NCI-H2081 (cell line): ENCODE measurements at regions not wholly inside any gene's neighbourhood (a gene's known extent, or its start where the extent isn't known, plus 50 kb on each side); places are given as distances from the start of the nearest gene placed in this dataset.

Experiments used
- DNase-seq, 2 experiments: peaks; one replicate each; lab custom pipeline; 2025; lab: John Stamatoyannopoulos, UW

- DNase-seq = no peak
These were observed 89.8 kb upstream of the NEUROD1 start for GRCh38 chr2:181770150-181770549.

GRCh38 chr2:181771356-181771755 is 91.0 kb upstream of the NEUROD1 start:
- DNase-seq = no peak

GRCh38 chr2:181772334-181772733 is 92.0 kb upstream of the NEUROD1 start:
- DNase-seq = no peak

GRCh38 chr2:181772777-181773176 is 92.5 kb upstream of the NEUROD1 start:
- no peak for DNase-seq

- no peak for DNase-seq
These were observed 94.4 kb upstream of the NEUROD1 start for GRCh38 chr2:181774685-181775084.

GRCh38 chr2:181776336-181776735 is 96.0 kb upstream of the NEUROD1 start:
- DNase-seq = no peak

- DNase-seq = no peak
These were observed 97.4 kb upstream of the NEUROD1 start for GRCh38 chr2:181777734-181778133.

GRCh38 chr2:181778621-181779201 is 98.4 kb upstream of the NEUROD1 start:
- no peak for DNase-seq

- DNase-seq = no peak
These were observed 99.1 kb upstream of the NEUROD1 start for GRCh38 chr2:181779288-181780021.

GRCh38 chr2:181780047-181780651 is 99.8 kb upstream of the NEUROD1 start:
- peak in 1 of 2 experiments; percentile 40 for DNase-seq

GRCh38 chr2:181780657-181781056 is 100.3 kb upstream of the NEUROD1 start:
- DNase-seq = no peak

- peak in 1 of 2 experiments; percentile 28 for DNase-seq
These were observed 100.9 kb upstream of the NEUROD1 start for GRCh38 chr2:181781078-181781786.

- DNase-seq = no peak
These were observed 102.3 kb upstream of the NEUROD1 start for GRCh38 chr2:181782660-181783059.

- peak in 1 of 2 experiments; percentile 14 for DNase-seq
These were observed 104.2 kb upstream of the NEUROD1 start for GRCh38 chr2:181784556-181784955.

GRCh38 chr2:181785691-181786344 is 105.5 kb upstream of the NEUROD1 start:
- DNase-seq = no peak

- no peak for DNase-seq
These were observed 104.9 kb upstream of the ITPRID2 start for GRCh38 chr2:181786371-181787228.

GRCh38 chr2:181787310-181788048 is 104.1 kb upstream of the ITPRID2 start:
- DNase-seq = no peak

GRCh38 chr2:181788897-181789555 is 102.5 kb upstream of the ITPRID2 start:
- no peak for DNase-seq

- no peak for DNase-seq
These were observed 101.6 kb upstream of the ITPRID2 start for GRCh38 chr2:181789827-181790448.
